HepG2 (cell line): ENCODE measurements at regions not wholly inside any gene's neighbourhood (a gene's known extent, or its start where the extent isn't known, plus 50 kb on each side); places are given as distances from the start of the nearest gene placed in this dataset.
"Not testable (repeated sequence)": the region's sequence is repeated elsewhere in the genome, so short reads cannot be mapped to it uniquely, and the experiment has no call there.

ENCODE experiments used
- ATAC-seq: fragments of 200-7000 bp; cut with Tn5 transposase; 3 replicates; pipeline ENCODE4 v1.9.1; 2020; ENCODE audit warnings: mild to moderate bottlenecking, moderate library complexity
- BruUV-seq: library from RNA; stranded (reverse); fragments of 400-500 nt; replicated peaks from 2 replicates; lab custom pipeline; 2021; lab: Mats Ljungman, UMichigan
- CTCF ChIA-PET: fragments of 300-600 bp; formaldehyde crosslinking; extraction: SDS; loops from one replicate; lab custom pipeline; 2021; ENCODE audit warnings: low total read pairs, inconsistent platforms, low intra/inter-chr PET ratio; lab: Yijun Ruan, JAX
- POLR2A ChIA-PET: fragments of 350-600 bp; sonication (Branson Sonifier 250); formaldehyde crosslinking; loops from one replicate; lab custom pipeline; 2020; ENCODE audit warnings: antibody characterized with exemption, inconsistent platforms; lab: Yijun Ruan, JAX
- DNase-seq: peaks from one replicate; pipeline ENCODE4 v3.0.0-alpha.2; 2015; ENCODE audit warnings: low spot score
- FAIRE-seq: peaks from 3 replicates; lab custom pipeline; 2011; peaks lifted over from hg19 to GRCh38; lab: Jason Lieb, UNC
- H2AFZ ChIP-seq: one replicate; pipeline ENCODE4 v1.6.1; 2011; ENCODE audit warnings: low read length, inconsistent platforms
- H3K27ac ChIP-seq: fragments of 300-600 bp; 3 replicates; pipeline ENCODE4 v1.8.0; 2011; ENCODE audit warnings: mixed run types, mild to moderate bottlenecking, mixed read lengths, low read length, inconsistent platforms; ENCODE audit not compliant: insufficient read depth; ENCODE audit errors: extremely low read length
- H3K27me3 ChIP-seq, 2 experiments: fragments of 200-600 bp in 1 of 2; 2 replicates in 1 of 2; 3 replicates in 1 of 2; pipeline versions ENCODE4 v1.6.0 to v1.8.0; 2011; ENCODE audit warnings: low read length in 2 of 2, mild to moderate bottlenecking in 2 of 2, moderate library complexity in 2 of 2, inconsistent platforms in 1 of 2; ENCODE audit not compliant: insufficient read depth in 2 of 2, control insufficient read depth in 1 of 2
- H3K36me3 ChIP-seq, 2 experiments: fragments of 200-600 bp in 1 of 2; replicated peaks in 1 of 2; 2 replicates in 1 of 2; 3 replicates in 1 of 2; pipeline versions ENCODE4 v1.5.1 to v1.8.0; 2011; ENCODE audit warnings: low read length in 2 of 2, inconsistent platforms in 1 of 2; ENCODE audit not compliant: insufficient read depth in 2 of 2, control insufficient read depth in 1 of 2
- H3K4me1 ChIP-seq: 2 replicates; pipeline ENCODE4 v1.5.1; 2012; ENCODE audit warnings: low read length, inconsistent platforms; ENCODE audit not compliant: insufficient read depth
- H3K4me2 ChIP-seq: 2 replicates; pipeline ENCODE4 v1.6.0; 2011; ENCODE audit warnings: low read depth, low read length, inconsistent platforms
- H3K4me3 ChIP-seq, 3 experiments: fragments of 200-600 bp in 1 of 3; sonication (generic), shearing (Covaris generic) in 1 of 3; replicated peaks in 1 of 3; 2 replicates each; pipeline ENCODE4 v1.5.1; 2011 to 2016; ENCODE audit warnings: low read length in 3 of 3, inconsistent platforms in 2 of 3, low read depth in 2 of 3, mild to moderate bottlenecking in 2 of 3, control low read depth in 1 of 3, mixed read lengths in 1 of 3; ENCODE audit not compliant: insufficient read depth in 1 of 3
- H3K79me2 ChIP-seq: one replicate; pipeline ENCODE4 v1.6.1; 2011; ENCODE audit warnings: low read length, inconsistent platforms; ENCODE audit not compliant: insufficient read depth
- H3K9ac ChIP-seq: 2 replicates; pipeline ENCODE4 v1.6.0; 2011; ENCODE audit warnings: mild to moderate bottlenecking, low read depth, low read length, inconsistent platforms; ENCODE audit not compliant: insufficient read depth
- H3K9me3 ChIP-seq: 2 replicates; pipeline ENCODE4 v1.5.1; 2012; ENCODE audit warnings: mild to moderate bottlenecking, low read length
- H4K20me1 ChIP-seq: 2 replicates; pipeline ENCODE4 v1.6.0; 2011; ENCODE audit warnings: inconsistent platforms, mild to moderate bottlenecking, low read length, moderate library complexity; ENCODE audit not compliant: insufficient read depth
- CTCF ChIP-seq: sonication (generic); formaldehyde crosslinking; IDR thresholded peaks from 2 replicates; pipeline ENCODE4 v1.5.0; 2020; ENCODE audit warnings: mild to moderate bottlenecking, missing genetic modification reagents, moderate library complexity
- STAG1 ChIP-seq: sonication (generic); formaldehyde crosslinking; IDR thresholded peaks from 2 replicates; pipeline ENCODE4 v1.4.0; 2020; ENCODE audit warnings: missing genetic modification reagents
- ZNF143 ChIP-seq: sonication (generic); formaldehyde crosslinking; IDR thresholded peaks from 2 replicates; pipeline ENCODE4 v1.4.0; 2020; ENCODE audit warnings: missing genetic modification reagents
- ZNF501 ChIP-seq: sonication (generic); formaldehyde crosslinking; IDR thresholded peaks from 2 replicates; pipeline ENCODE4 v1.5.1; 2020; ENCODE audit warnings: mild to moderate bottlenecking, moderate library complexity, missing genetic modification reagents
- ZNF547 ChIP-seq: sonication (generic); formaldehyde crosslinking; IDR thresholded peaks from 2 replicates; pipeline ENCODE4 v1.5.1; 2020; ENCODE audit warnings: mild to moderate bottlenecking, missing genetic modification reagents
- WGBS: methylation state at CpG from one replicate; pipeline ENCODE4 v1.1.6; 2017; ENCODE audit warnings: low lambda C conversion rate; 5-methylcytosine and 5-hydroxymethylcytosine counted together
- in situ Hi-C: cut with HindIII; loops from 2 replicates; pipeline ENCODE4 v1.10.0; 2017; ENCODE audit warnings: low pct_unique_long_range_greater_than_20kb; ENCODE audit not compliant: extremely low pct_ligation_motif_present
- intact Hi-C: fragments of 100-400 bp; cut with micrococcal nuclease; formaldehyde crosslinking; loops from one replicate; pipeline ENCODE4 v1.10.0; 2022; ENCODE audit not compliant: unreplicated experiment
- TF ChIP-seq, protein P1 (sequence below): sonication (generic); formaldehyde crosslinking; IDR thresholded peaks from 2 replicates; pipeline ENCODE4 v1.5.1; 2020; ENCODE audit warnings: mild to moderate bottlenecking, missing genetic modification reagents, moderate library complexity

- FAIRE-seq (no peak), DNase-seq (no peak), ATAC-seq (peak; percentile 6; the same call in 2 of the 3 replicates)
- ChIA-PET CTCF (no interaction called here), POLR2A (no interaction called here)
- Histone ChIP-seq H3K36me3 (no peaks in the 10 kb centered on the region), H2AFZ (no peak overlapping the region), H3K4me2 (no peak overlapping the region), H3K9me3 (peaks cover 3% of the 10 kb centered on the region), H3K4me3 (no peak overlapping the region), H3K9ac (no peak overlapping the region), H4K20me1 (no peaks in the 10 kb centered on the region), H3K4me1 (peaks cover 21% of the 10 kb centered on the region), H3K27ac (no peak overlapping the region), H3K27me3 (peaks cover 0 to 13% of the 10 kb centered on the region in 2 experiments; a peak in 3 of 5 replicates), H3K79me2 (no peaks in the 10 kb centered on the region)
- intact Hi-C loops = no loop called here
- 44% methylated on average over 14 of the region's 21 CpGs for WGBS
- in situ Hi-C loops = no loop called here
- no TSS peak for BruUV-seq
- TF ChIP-seq, protein P1, sequence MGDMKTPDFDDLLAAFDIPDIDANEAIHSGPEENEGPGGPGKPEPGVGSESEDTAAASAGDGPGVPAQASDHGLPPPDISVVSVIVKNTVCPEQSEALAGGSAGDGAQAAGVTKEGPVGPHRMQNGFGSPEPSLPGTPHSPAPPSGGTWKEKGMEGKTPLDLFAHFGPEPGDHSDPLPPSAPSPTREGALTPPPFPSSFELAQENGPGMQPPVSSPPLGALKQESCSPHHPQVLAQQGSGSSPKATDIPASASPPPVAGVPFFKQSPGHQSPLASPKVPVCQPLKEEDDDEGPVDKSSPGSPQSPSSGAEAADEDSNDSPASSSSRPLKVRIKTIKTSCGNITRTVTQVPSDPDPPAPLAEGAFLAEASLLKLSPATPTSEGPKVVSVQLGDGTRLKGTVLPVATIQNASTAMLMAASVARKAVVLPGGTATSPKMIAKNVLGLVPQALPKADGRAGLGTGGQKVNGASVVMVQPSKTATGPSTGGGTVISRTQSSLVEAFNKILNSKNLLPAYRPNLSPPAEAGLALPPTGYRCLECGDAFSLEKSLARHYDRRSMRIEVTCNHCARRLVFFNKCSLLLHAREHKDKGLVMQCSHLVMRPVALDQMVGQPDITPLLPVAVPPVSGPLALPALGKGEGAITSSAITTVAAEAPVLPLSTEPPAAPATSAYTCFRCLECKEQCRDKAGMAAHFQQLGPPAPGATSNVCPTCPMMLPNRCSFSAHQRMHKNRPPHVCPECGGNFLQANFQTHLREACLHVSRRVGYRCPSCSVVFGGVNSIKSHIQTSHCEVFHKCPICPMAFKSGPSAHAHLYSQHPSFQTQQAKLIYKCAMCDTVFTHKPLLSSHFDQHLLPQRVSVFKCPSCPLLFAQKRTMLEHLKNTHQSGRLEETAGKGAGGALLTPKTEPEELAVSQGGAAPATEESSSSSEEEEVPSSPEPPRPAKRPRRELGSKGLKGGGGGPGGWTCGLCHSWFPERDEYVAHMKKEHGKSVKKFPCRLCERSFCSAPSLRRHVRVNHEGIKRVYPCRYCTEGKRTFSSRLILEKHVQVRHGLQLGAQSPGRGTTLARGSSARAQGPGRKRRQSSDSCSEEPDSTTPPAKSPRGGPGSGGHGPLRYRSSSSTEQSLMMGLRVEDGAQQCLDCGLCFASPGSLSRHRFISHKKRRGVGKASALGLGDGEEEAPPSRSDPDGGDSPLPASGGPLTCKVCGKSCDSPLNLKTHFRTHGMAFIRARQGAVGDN (CRISPR knock-in tag) = peak; percentile 44
- no peak for TF ChIP-seq ZNF143 (CRISPR knock-in tag)
Measured at GRCh38 chr16:88144028-88144511, 192.8 kb downstream of the BANP start.

- Histone ChIP-seq H3K27me3 (peaks cover 0 to 13% of the 10 kb centered on the region in 2 experiments; a peak in 3 of 5 replicates), H3K4me1 (peaks cover 34% of the 10 kb centered on the region)
- FAIRE-seq (peak; percentile 40), ATAC-seq (peak; percentile 41; the same call in 1 of the 3 replicates), DNase-seq (peak; percentile 16)
- BruUV-seq, H3K9ac ChIP-seq, in situ Hi-C loops, H3K36me3 ChIP-seq, H3K79me2 ChIP-seq, H3K4me3 ChIP-seq, H4K20me1 ChIP-seq, POLR2A ChIA-PET, H3K9me3 ChIP-seq, intact Hi-C loops, H2AFZ ChIP-seq, H3K4me2 ChIP-seq, H3K27ac ChIP-seq: not testable (repeated sequence)
- TF ChIP-seq CTCF (CRISPR knock-in tag) = peak; percentile 42; the same call in 1 of the 2 replicates
- TF ChIP-seq STAG1 (CRISPR knock-in tag) = peak; percentile 34; the same call in 1 of the 2 replicates
- 0 out of 2 replicates have a peak, but pooled peaks have one; percentile 30 for TF ChIP-seq ZNF547 (CRISPR knock-in tag)
- 0 out of 2 replicates have a peak, but pooled peaks have one; percentile 17 for TF ChIP-seq ZNF501
- CTCF ChIA-PET = interaction anchor here (1.1 kb wide), 1 partner anchor 215 kb away, joined by 3 read pairs; no protein-coding TSS in a partner anchor
- WGBS = 47% methylated on average over 13 of the region's 13 CpGs
Measured at GRCh38 chr16:88145376-88145775, 194.1 kb downstream of the BANP start.
